ENCODE measurements at regions not wholly inside any gene's neighbourhood (a gene's known extent, or its start where the extent isn't known, plus 50 kb on each side); places are given as distances from the start of the nearest gene placed in this dataset.

- TF ChIP-seq CTCF (IDR thresholded peaks at IDR 0.05) (no peak), POLR2A (IDR thresholded peaks at IDR 0.05) (no peak)
Measured at GRCh38 chr21:35611708-35612132, 448.6 kb downstream of the SETD4 start.
